Left ventricle myocardium inferior (tissue), 1 donor: ENCODE measurements at regions not wholly inside any gene's neighbourhood (a gene's known extent, or its start where the extent isn't known, plus 50 kb on each side); places are given as distances from the start of the nearest gene placed in this dataset.

ENCODE experiments used
- DNase-seq: peaks from one replicate; pipeline ENCODE4 v3.0.0-alpha.2; 2020
- H3K27ac ChIP-seq: fragments of 200-600 bp; replicated peaks from 2 replicates; pipeline ENCODE4 v1.8.0; 2021
- H3K27me3 ChIP-seq: fragments of 200-600 bp; 2 replicates; pipeline ENCODE4 v1.8.0; 2021; ENCODE audit warnings: low read depth
- H3K36me3 ChIP-seq: fragments of 200-600 bp; 2 replicates; pipeline ENCODE4 v1.8.0; 2021
- H3K4me1 ChIP-seq: fragments of 200-600 bp; 2 replicates; pipeline ENCODE4 v1.8.0; 2021
- H3K4me3 ChIP-seq: fragments of 200-600 bp; 2 replicates; pipeline ENCODE4 v1.8.0; 2021; ENCODE audit warnings: mild to moderate bottlenecking, moderate library complexity
- H3K9me3 ChIP-seq: fragments of 200-600 bp; replicated peaks from 2 replicates; pipeline ENCODE4 v1.8.0; 2021
- CTCF ChIP-seq: fragments of 200-600 bp; IDR thresholded peaks from 2 replicates; pipeline ENCODE4 v1.8.0; 2021; ENCODE audit warnings: antibody characterized with exemption, mild to moderate bottlenecking, borderline replicate concordance
- intact Hi-C: fragments of 100-400 bp; cut with micrococcal nuclease; formaldehyde crosslinking; loops from one replicate; pipeline ENCODE4 v1.11.0; 2022
- donor health status: DM: no; HTN: yes; CAD: no; lungs with severe emphysema.

- Histone ChIP-seq H3K9me3 (peaks cover 17% of the 10 kb centered on the region), H3K36me3 (no peaks in the 10 kb centered on the region), H3K27ac (no peak overlapping the region), H3K4me3 (no peak overlapping the region), H3K27me3 (no peaks in the 10 kb centered on the region), H3K4me1 (no peaks in the 10 kb centered on the region)
- intact Hi-C loops: no loop called here
- no peak for DNase-seq
- no peak for TF ChIP-seq CTCF
Measured at GRCh38 chr5:166810721-166811120, 1480.7 kb upstream of the WWC1 start.

- no peak overlapping the region for H3K4me3 ChIP-seq
- no peak overlapping the region for H3K27ac ChIP-seq
- intact Hi-C loops: no loop called here
- no peak for TF ChIP-seq CTCF
- DNase-seq: no peak
- H3K9me3 ChIP-seq: peaks cover 4% of the 10 kb centered on the region
- no peaks in the 10 kb centered on the region for H3K36me3 ChIP-seq
- no peaks in the 10 kb centered on the region for H3K27me3 ChIP-seq
- no peaks in the 10 kb centered on the region for H3K4me1 ChIP-seq
Measured at GRCh38 chr5:166823360-166823759, 1468.1 kb upstream of the WWC1 start.

- Histone ChIP-seq H3K4me3 (no peak overlapping the region), H3K27ac (no peak overlapping the region), H3K4me1 (no peaks in the 10 kb centered on the region), H3K36me3 (no peaks in the 10 kb centered on the region), H3K9me3 (no peaks in the 10 kb centered on the region), H3K27me3 (no peaks in the 10 kb centered on the region)
- DNase-seq: no peak
- intact Hi-C loops: no loop called here
- no peak for TF ChIP-seq CTCF
Measured at GRCh38 chr5:166834246-166834645, 1457.2 kb upstream of the WWC1 start.

GRCh38 chr5:166845044-166845443, 1446.4 kb upstream of the WWC1 start:
- intact Hi-C loops: no loop called here
- TF ChIP-seq CTCF: no peak
- no peak for DNase-seq
- no peaks in the 10 kb centered on the region for H3K36me3 ChIP-seq
- H3K9me3 ChIP-seq: peaks cover 9% of the 10 kb centered on the region
- H3K4me1 ChIP-seq: no peaks in the 10 kb centered on the region
- no peak overlapping the region for H3K4me3 ChIP-seq
- no peaks in the 10 kb centered on the region for H3K27me3 ChIP-seq
- H3K27ac ChIP-seq: no peak overlapping the region

GRCh38 chr5:166856791-166857190, 1434.7 kb upstream of the WWC1 start:
- H3K9me3 ChIP-seq: no peaks in the 10 kb centered on the region
- no peaks in the 10 kb centered on the region for H3K36me3 ChIP-seq
- intact Hi-C loops: no loop called here
- no peak for DNase-seq
- TF ChIP-seq CTCF: no peak
- H3K27ac ChIP-seq: no peak overlapping the region
- H3K27me3 ChIP-seq: no peaks in the 10 kb centered on the region
- no peak overlapping the region for H3K4me3 ChIP-seq
- no peaks in the 10 kb centered on the region for H3K4me1 ChIP-seq

- Histone ChIP-seq H3K36me3 (no peaks in the 10 kb centered on the region), H3K4me3 (no peak overlapping the region), H3K27me3 (no peaks in the 10 kb centered on the region), H3K27ac (no peak overlapping the region), H3K9me3 (no peaks in the 10 kb centered on the region), H3K4me1 (no peaks in the 10 kb centered on the region)
- intact Hi-C loops: no loop called here
- DNase-seq: no peak
- TF ChIP-seq CTCF: no peak
Measured at GRCh38 chr5:166860426-166860825, 1431.0 kb upstream of the WWC1 start.
